ENCODE measurements at regions not wholly inside any gene's neighbourhood (a gene's known extent, or its start where the extent isn't known, plus 50 kb on each side); places are given as distances from the start of the nearest gene placed in this dataset.

DNA sequence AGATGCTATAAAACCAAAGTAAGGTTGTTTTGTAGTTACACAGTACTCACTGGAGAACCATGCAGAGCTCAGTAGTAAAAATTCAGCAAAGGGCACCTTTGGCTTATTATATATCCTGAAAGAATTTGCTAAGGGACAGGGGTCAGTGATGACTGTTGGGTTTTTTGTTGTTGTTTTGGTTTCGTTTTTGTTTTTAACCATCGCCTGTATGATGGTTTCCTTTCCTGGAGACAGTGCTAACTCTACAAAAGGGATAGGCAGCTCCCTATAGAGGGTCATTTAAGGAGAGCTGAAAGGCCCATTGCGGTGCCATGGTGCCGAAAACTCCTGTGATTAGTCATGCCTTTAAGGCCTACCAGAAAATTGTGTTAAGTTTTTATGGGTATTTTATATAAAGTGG lies 118.2 kb upstream of the GOLIM4 start:
- ChIA-PET CTCF (interaction anchor here (2.5 kb wide), 1 partner anchor 633 kb away, joined by 10 read pairs; no protein-coding TSS in a partner anchor), POLR2A (no interaction called here)
- H3K4me3 ChIP-seq (ENCODE audit: low read depth, low read length) = no peak overlapping the region

GRCh38 chr3:168212664-168213285 lies 117.1 kb upstream of the GOLIM4 start:
- no peak for DNase-seq (ENCODE audit: low read depth, low spot score)
- no peak for TF ChIP-seq CTCF (IDR thresholded peaks at IDR 0.05; ENCODE audit: insufficient read depth, low read length, missing control alignments)
- H3K4me3 ChIP-seq (ENCODE audit: low read depth, low read length) = no peak overlapping the region
- ChIA-PET POLR2A (no interaction called here), CTCF (interaction anchor here (1.3 to 7.9 kb wide), 9 partner anchors 9 to 653 kb away, joined by 3 to 98 read pairs (median 7); no protein-coding TSS in a partner anchor)

More for the DNA sequence above, 118.2 kb upstream of the GOLIM4 start:
- TF ChIP-seq CTCF (IDR thresholded peaks at IDR 0.05; ENCODE audit: insufficient read depth, low read length, missing control alignments) = no peak
- DNase-seq (ENCODE audit: low read depth, low spot score) = no peak

DNA sequence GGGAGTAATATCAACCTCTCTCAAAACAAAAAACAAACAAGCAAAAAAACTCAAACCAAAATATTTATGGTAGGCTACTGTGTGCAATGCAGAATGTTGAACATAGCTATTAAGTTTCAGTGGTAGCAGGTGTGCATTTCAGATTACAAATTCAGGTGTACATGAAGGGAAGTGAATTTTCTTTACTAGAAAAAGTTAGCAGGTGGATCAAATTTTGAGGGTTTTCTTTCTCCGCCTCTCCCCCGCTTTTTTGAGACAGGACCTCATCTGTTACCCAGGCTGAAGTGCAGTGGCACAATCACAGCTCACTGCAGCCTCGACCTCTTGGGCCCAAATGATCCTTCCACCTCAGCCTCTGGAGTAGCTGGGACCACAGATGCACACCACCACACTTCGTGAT lies 109.7 kb upstream of the GOLIM4 start:
- DNase-seq (ENCODE audit: low read depth, low spot score) = no peak
- POLR2A ChIA-PET = no interaction called here
- no peak for TF ChIP-seq CTCF (IDR thresholded peaks at IDR 0.05; ENCODE audit: insufficient read depth, low read length, missing control alignments)
- CTCF ChIA-PET = interaction anchor here (7.9 kb wide), 1 partner anchor 643 kb away, joined by 98 read pairs; no protein-coding TSS in a partner anchor
- no peak overlapping the region for H3K4me3 ChIP-seq (ENCODE audit: low read depth, low read length)

GRCh38 chr3:168197162-168197561 lies 101.4 kb upstream of the GOLIM4 start:
- ChIA-PET CTCF (interaction anchor here (1.6 kb wide), 1 partner anchor 15 kb away, joined by 5 read pairs; no protein-coding TSS in a partner anchor), POLR2A (no interaction called here)

GRCh38 chr3:168191856-168192255 lies 96.1 kb upstream of the GOLIM4 start:
- TF ChIP-seq CTCF (IDR thresholded peaks at IDR 0.05; ENCODE audit: insufficient read depth, low read length, missing control alignments) = no peak
- POLR2A ChIA-PET = no interaction called here
- no peak for DNase-seq (ENCODE audit: low read depth, low spot score)
- no peak overlapping the region for H3K4me3 ChIP-seq (ENCODE audit: low read depth, low read length)
- CTCF ChIA-PET = interaction anchor here (0.9 to 1.9 kb wide), 4 partner anchors 20 to 655 kb away, joined by 3 to 5 read pairs (median 4); no protein-coding TSS in a partner anchor

More at GRCh38 chr3:168197162-168197561, 101.4 kb upstream of the GOLIM4 start:
- no peak for DNase-seq (ENCODE audit: low read depth, low spot score)
- no peak overlapping the region for H3K4me3 ChIP-seq (ENCODE audit: low read depth, low read length)
- no peak for TF ChIP-seq CTCF (IDR thresholded peaks at IDR 0.05; ENCODE audit: insufficient read depth, low read length, missing control alignments)

DNA sequence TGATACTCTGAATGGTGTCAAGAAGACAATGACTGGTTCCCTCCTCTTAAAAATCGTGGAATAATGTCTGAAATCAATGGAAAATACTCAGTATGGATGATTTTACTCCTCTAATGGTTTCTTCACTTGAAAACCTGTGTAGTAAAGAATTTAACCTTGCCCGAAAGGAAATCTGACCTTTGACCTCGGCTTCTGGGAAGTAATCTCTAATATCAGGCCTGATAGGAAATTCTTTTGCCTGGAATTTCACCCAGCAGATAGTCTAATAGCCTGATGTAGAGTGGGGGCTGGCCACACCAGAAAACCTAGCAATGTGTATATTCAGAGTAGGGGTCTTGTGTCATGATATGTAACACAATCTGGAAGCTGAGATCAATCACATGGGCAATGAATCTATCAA lies 91.5 kb upstream of the GOLIM4 start:
- DNase-seq (ENCODE audit: low read depth, low spot score) = no peak
- CTCF ChIA-PET = interaction anchor here (0.6 kb wide), 1 partner anchor 660 kb away, joined by 3 read pairs; no protein-coding TSS in a partner anchor
- no peak for TF ChIP-seq CTCF (IDR thresholded peaks at IDR 0.05; ENCODE audit: insufficient read depth, low read length, missing control alignments)
- POLR2A ChIA-PET = no interaction called here
- no peak overlapping the region for H3K4me3 ChIP-seq (ENCODE audit: low read depth, low read length)

All from AG04449 (cell line).